HG03039 (cell line): ENCODE measurements at regions not wholly inside any gene's neighbourhood (a gene's known extent, or its start where the extent isn't known, plus 50 kb on each side); places are given as distances from the start of the nearest gene placed in this dataset.
"Not testable (repeated sequence)": the region's sequence is repeated elsewhere in the genome, so short reads cannot be mapped to it uniquely, and the experiment has no call there.

Experiments
- ATAC-seq: cut with Tn5 transposase; IDR thresholded peaks from one replicate; pipeline ENCODE4 v1.9.1; 2021; ENCODE audit warnings: mild to moderate bottlenecking, moderate library complexity; ENCODE audit not compliant: unreplicated experiment

DNA sequence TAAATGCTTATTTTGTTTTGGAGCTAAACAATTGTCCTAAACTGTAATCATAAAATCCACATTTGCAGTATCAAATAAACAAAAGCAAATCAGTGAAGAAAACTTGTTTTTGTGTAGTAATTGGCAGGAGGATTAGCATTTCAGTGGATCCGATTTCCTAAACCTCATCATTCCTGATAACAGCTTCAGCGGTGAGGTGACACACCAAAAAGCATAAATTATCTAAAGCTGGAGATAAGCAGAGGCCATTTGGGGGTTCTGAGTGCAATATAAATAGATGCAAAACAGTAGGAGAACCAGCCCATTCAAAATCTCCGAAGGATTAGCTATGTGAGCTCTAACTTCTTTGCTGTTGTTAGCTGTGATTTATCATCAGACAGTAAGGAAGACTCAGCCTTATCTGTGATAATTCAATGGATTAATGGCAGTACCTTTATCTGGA lies 235.8 kb downstream of the EPHA7 start:
- ATAC-seq: no peak

GRCh38 chr6:93182938-93183479 lies 236.3 kb downstream of the EPHA7 start:
- no peak for ATAC-seq

- ATAC-seq: no peak
Observed at GRCh38 chr6:93177918-93178317, 241.4 kb downstream of the EPHA7 start.

GRCh38 chr6:93177438-93177837 lies 241.9 kb downstream of the EPHA7 start:
- no peak for ATAC-seq

GRCh38 chr6:93176070-93176469 lies 243.3 kb downstream of the EPHA7 start:
- peak; percentile 67 for ATAC-seq

DNA sequence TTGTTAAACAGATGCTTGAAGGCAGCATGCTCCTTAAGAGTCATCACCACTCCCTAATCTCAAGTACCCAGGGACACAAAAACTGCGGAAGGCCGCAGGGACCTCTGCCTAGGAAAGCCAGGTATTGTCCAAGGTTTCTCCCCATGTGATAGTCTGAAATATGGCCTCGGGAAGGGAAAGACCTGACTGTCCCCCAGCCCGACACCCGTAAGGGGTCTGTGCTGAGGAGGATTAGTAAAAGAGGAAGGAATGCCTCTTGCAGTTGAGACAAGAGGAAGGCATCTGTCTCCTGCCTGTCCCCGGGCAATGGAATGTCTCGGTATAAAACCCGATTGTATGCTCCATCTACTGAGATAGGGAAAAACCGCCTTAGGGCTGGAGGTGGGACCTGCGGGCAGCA lies 245.8 kb downstream of the EPHA7 start:
- not testable (repeated sequence) for ATAC-seq

- no peak for ATAC-seq
Observed at GRCh38 chr6:93165850-93166430, 253.4 kb downstream of the EPHA7 start.

- no peak for ATAC-seq
Observed at GRCh38 chr6:93164781-93165180, 254.6 kb downstream of the EPHA7 start.

DNA sequence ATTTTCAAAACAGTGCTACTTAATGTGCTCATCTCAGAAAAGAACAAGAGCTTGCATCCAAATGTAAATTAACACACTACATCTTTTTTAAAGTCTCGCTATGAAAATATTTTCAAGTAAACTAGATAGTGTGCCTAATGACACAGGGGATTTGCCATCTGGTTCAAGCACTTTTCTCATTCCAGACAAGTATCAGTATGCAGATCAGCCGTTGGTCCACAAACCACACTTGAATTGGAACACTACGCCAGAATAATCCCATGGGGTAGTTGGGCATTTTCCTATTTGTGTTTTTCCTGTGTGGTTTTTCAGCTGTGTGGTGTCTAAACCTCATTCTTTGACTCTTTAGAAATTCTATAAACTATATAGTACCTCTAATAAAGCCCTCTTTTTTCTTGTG lies 256.2 kb downstream of the EPHA7 start:
- ATAC-seq: no peak

DNA sequence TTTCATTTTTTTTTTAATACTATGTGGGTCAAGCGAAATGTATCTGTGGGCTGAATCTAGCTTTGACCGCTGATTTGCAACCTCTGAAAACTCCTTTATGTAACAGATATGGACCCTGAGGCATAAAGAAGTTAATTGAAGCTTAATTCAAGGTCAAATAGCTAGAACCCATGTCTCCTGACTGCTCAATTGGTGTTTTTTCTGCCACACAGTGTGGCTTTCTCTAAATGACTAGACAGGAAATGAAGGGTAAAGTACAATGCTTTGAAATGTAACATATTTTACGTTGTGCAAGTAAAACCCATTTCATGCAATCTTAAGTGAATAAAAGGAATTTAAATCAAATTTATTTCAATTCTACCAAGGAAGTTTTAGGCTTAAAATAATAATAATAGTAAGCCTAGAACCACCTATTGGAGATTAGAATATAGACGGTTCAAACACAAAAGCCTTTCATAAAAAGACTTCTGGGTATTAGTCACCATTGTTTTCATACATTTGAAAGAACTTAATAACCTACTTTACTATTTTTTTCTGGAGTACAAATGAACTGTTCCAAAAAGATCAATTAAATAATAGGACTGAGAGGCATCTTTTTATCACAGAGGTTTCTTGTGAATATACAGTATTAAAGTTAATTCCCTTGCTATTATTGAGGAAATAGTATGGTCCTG lies 279.8 kb downstream of the EPHA7 start:
- no peak for ATAC-seq

- ATAC-seq: no peak
Observed at GRCh38 chr6:93136111-93136510, 283.2 kb downstream of the EPHA7 start.

DNA sequence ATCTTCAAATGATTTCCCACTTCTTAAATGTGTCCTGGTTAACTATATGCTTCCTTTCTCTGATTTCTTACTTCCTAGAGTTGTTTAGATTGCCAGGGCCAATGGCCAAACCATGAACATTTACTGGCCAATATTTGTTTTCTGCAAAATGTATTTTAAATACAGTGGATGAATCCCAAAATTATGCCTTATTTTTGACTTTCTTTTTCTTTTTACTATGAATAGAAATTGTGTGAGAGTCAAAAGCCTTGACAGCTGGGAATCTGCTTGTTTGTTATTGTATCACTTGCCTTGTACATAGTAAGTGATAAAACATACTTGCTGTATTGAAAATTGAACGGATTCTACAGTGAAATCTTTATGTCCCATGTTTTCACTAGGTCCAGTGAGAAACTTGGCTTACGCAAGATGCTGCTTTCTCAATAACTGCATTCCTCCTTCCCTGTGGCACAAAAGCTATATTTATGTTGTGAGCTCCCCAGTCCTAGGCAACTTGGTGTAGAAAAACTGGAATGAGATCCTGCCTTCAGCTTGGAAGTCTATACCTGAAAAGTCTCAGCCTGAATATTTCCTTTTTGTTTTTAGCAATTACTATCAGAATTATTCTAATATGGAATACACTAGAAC lies 295.2 kb downstream of the EPHA7 start:
- no peak for ATAC-seq

- ATAC-seq: no peak
Observed at GRCh38 chr6:93123585-93123984, 295.8 kb downstream of the EPHA7 start.

DNA sequence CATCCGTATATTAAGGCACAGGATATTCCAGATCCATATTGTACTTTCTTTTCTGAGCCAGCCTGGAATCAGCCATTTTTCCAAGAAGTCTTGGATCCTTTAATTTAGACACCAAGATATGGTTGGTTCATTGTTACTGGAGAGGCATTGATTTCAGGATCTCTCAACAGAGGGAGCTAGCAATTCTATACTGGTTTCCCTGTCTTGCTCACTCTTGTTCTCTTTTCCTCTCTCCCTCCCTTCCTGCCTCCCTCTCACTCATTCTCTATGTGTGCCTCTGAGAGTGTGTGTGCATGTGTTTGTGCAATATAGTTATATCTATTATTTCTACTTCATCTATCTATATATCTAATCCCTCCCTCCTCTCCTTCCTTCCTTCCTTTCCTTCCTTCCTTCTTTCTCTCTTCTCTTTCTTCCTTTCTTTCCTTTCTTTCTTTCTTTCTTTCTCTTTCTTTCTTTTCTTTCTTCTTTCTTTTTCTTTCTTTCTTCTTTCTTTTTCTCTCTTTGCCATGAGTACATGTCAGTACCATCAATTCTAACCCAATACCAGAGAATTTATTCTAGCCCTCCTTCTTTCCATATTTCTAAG lies 299.1 kb downstream of the EPHA7 start:
- no peak for ATAC-seq

DNA sequence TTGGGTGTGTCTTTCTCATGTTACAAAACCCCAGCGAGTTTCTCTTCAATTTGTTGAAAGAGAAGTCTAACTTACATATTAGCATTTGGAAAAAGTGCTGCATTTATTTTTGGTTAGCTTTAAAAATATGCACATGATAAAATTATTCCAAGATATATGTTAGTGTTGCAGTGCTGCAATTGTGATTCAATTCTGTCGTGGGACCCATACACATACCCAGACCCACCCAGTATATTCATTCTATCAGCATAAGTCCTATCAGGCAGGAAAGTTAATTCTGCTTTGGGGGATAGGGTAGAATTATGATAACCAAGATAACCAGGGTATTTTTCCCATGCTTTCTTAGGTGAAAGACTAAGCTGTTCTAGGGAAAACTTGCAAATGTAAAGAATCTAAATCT lies 313.5 kb downstream of the EPHA7 start:
- no peak for ATAC-seq

GRCh38 chr6:93105017-93105416 lies 314.3 kb downstream of the EPHA7 start:
- no peak for ATAC-seq

DNA sequence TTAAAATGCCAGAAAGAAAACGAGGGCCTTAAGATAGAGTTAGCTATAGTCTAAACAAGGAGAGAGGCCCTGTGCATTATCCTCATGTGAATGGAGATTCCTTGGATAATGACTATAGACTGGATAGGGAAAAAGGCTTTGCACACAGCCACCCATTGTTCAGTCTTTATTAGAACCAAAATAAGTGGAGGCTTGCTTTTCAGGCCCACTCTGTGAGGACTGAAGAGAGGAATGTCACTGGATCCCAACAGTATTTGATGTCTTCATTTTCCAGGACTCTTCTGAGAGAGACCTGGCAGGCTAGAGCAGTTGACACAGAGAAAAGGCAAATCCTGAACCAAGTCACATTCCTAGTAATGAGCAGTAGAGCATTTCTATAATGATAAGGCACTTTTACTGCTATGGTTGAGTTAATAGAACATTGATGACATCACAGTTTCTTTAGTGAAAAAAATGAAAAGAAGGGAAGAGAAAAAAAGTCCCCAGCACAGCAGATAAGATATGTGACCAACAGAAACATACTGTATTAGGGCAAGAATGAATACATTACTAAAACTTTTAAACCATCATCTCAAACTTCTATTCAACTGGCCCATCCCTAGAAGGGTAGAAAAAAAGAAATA lies 315.1 kb downstream of the EPHA7 start:
- no peak for ATAC-seq

DNA sequence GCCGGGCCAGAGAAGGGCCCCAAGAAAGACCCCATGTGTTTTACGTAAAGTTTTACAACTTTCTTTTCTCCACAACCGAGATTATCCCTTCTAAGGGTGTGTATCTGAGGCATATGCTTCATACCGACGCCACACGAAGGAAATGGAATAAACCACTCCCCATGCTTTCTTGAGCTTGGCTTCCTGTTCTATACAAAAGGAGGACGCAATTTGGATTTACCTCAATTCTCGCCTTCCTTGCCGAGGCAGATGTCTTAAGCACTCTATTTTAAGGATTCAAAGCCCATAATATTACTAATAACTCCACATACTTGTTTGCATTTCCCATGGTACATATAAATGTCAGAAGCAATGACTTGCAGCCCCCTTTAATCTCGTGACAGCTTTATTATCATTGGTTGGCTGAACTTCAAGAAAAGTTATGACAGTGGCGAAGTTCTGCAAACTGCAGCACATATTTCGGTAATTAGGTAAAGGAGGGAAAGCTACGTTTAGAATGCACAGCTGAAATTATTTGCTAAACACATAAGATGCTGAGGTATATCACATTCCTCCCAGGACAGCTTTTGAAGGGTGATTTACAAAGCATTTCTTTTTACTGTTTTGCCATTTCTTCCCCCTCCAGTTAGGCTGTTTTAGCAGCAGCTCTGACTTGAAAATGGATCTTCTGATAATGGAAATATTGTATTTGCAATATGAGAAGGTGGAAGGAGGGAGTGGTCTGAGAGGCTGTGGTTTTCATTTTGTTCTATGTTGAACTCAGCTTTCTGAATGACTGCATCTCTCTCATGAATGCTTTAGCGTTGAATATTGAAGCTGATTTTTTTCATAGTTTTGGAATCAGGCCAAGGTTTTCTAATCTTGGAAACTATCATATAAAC lies 330.5 kb downstream of the EPHA7 start:
- ATAC-seq: no peak

GRCh38 chr6:93087606-93088005 lies 331.8 kb downstream of the EPHA7 start:
- ATAC-seq: no peak

DNA sequence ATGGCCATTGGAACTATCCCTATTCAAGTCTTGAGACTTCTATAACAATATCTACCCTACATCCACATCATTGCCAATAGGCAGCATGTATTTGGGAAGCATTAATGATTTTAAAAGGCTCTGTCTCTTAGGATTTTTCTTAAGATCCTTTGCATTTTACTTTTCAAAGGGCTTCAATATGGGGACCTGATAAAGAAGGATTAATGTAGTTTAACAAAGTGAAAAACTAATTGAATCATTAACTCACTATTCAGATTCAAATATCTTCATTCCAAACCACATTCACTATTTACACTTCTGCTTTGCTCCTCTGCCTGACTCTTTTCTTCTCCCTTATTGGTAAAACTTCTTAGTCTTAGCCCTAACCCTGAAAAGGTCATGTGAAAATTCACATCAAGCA lies 333.0 kb downstream of the EPHA7 start:
- no peak for ATAC-seq
